Urothelium cell line (cell line): ENCODE measurements at regions not wholly inside any gene's neighbourhood (a gene's known extent, or its start where the extent isn't known, plus 50 kb on each side); places are given as distances from the start of the nearest gene placed in this dataset.

ENCODE experiments used
- DNase-seq: peaks from one replicate; pipeline ENCODE4 v3.0.0; 2011; ENCODE audit warnings: low spot score, mixed read lengths
- FAIRE-seq: peaks from 2 replicates; lab custom pipeline; 2011; peaks lifted over from hg19 to GRCh38; lab: Jason Lieb, UNC

- FAIRE-seq, result no peak
These were observed 227.7 kb downstream of the TSHZ3 start for GRCh38 chr19:31121501-31121900.

GRCh38 chr19:31120952-31121351, 228.3 kb downstream of the TSHZ3 start:
- DNase-seq (no peak), FAIRE-seq (no peak)

More at GRCh38 chr19:31121501-31121900, 227.7 kb downstream of the TSHZ3 start:
- no peak for DNase-seq

GRCh38 chr19:31119951-31120690, 229.1 kb downstream of the TSHZ3 start:
- FAIRE-seq, result no peak
- no peak for DNase-seq

- DNase-seq (no peak), FAIRE-seq (no peak)
These were observed 230.2 kb downstream of the TSHZ3 start for GRCh38 chr19:31118986-31119385.

GRCh38 chr19:31118287-31118955, 230.8 kb downstream of the TSHZ3 start:
- FAIRE-seq, result no peak
- DNase-seq, result no peak

- no peak for FAIRE-seq
- no peak for DNase-seq
These were observed 234.7 kb downstream of the TSHZ3 start for GRCh38 chr19:31114585-31114984.

- no peak for FAIRE-seq
These were observed 235.9 kb downstream of the TSHZ3 start for GRCh38 chr19:31113293-31113692.

GRCh38 chr19:31112158-31112557, 237.1 kb downstream of the TSHZ3 start:
- DNase-seq (no peak), FAIRE-seq (no peak)

More at GRCh38 chr19:31113293-31113692, 235.9 kb downstream of the TSHZ3 start:
- DNase-seq, result peak; percentile 25

GRCh38 chr19:31111741-31112140, 237.5 kb downstream of the TSHZ3 start:
- no peak for FAIRE-seq
- no peak for DNase-seq

- DNase-seq (no peak), FAIRE-seq (no peak)
These were observed 238.9 kb downstream of the TSHZ3 start for GRCh38 chr19:31110336-31110735.

- FAIRE-seq, result no peak
These were observed 239.6 kb downstream of the TSHZ3 start for GRCh38 chr19:31109636-31110035.

GRCh38 chr19:31107096-31107495, 242.1 kb downstream of the TSHZ3 start:
- FAIRE-seq, result no peak
- no peak for DNase-seq

More at GRCh38 chr19:31109636-31110035, 239.6 kb downstream of the TSHZ3 start:
- no peak for DNase-seq

GRCh38 chr19:31105761-31106160, 243.5 kb downstream of the TSHZ3 start:
- FAIRE-seq (no peak), DNase-seq (no peak)

GRCh38 chr19:31104451-31104850, 244.8 kb downstream of the TSHZ3 start:
- no peak for DNase-seq
- FAIRE-seq, result no peak

GRCh38 chr19:31103228-31103627, 246.0 kb downstream of the TSHZ3 start:
- FAIRE-seq (no peak), DNase-seq (no peak)

- DNase-seq, result no peak
- FAIRE-seq, result no peak
These were observed 246.6 kb downstream of the TSHZ3 start for GRCh38 chr19:31102674-31103073.

- FAIRE-seq (no peak), DNase-seq (no peak)
These were observed 248.3 kb downstream of the TSHZ3 start for GRCh38 chr19:31100981-31101380.

GRCh38 chr19:31100206-31100590, 249.0 kb downstream of the TSHZ3 start:
- FAIRE-seq (no peak), DNase-seq (no peak)

GRCh38 chr19:31099515-31100205, 249.6 kb downstream of the TSHZ3 start:
- FAIRE-seq, result no peak

GRCh38 chr19:31098836-31099235, 250.4 kb downstream of the TSHZ3 start:
- DNase-seq, result no peak
- no peak for FAIRE-seq

More at GRCh38 chr19:31099515-31100205, 249.6 kb downstream of the TSHZ3 start:
- no peak for DNase-seq

GRCh38 chr19:31096935-31097545, 252.2 kb downstream of the TSHZ3 start:
- FAIRE-seq, result no peak
- DNase-seq, result no peak
